T-helper 17 cell (primary cell): ENCODE measurements at regions not wholly inside any gene's neighbourhood (a gene's known extent, or its start where the extent isn't known, plus 50 kb on each side); places are given as distances from the start of the nearest gene placed in this dataset.

Source experiments
- ATAC-seq: fragments of 150-1000 bp; cut with Tn5 transposase; 2 replicates; pipeline ENCODE4 v1.10.0; 2021; ENCODE audit warnings: mild to moderate bottlenecking, moderate library complexity
- DNase-seq, 3 donors: peaks; one replicate each; pipeline versions ENCODE4 v3.0.0 to v3.0.0-alpha.2; 2020 to 2021
- H3K9me3 ChIP-seq: one replicate; pipeline ENCODE4 v1.7.0; 2013; ENCODE audit warnings: low read length, mild to moderate bottlenecking; ENCODE audit not compliant: control insufficient read depth, poor library complexity, severe bottlenecking
- H3K27ac Mint-ChIP-seq: one replicate; pipeline ENCODE4 v1.8.0; 2022; ENCODE audit warnings: mild to moderate bottlenecking, moderate library complexity, mixed read lengths
- H3K27me3 Mint-ChIP-seq: one replicate; pipeline ENCODE4 v1.8.0; 2022; ENCODE audit warnings: mixed read lengths
- H3K36me3 Mint-ChIP-seq: one replicate; pipeline ENCODE4 v1.8.0; 2022; ENCODE audit warnings: low read depth, mixed read lengths
- H3K4me1 Mint-ChIP-seq: one replicate; pipeline ENCODE4 v1.8.0; 2022; ENCODE audit warnings: mild to moderate bottlenecking, mixed read lengths
- H3K4me3 Mint-ChIP-seq: one replicate; pipeline ENCODE4 v1.8.0; 2022; ENCODE audit warnings: mild to moderate bottlenecking, moderate library complexity, mixed read lengths

DNA sequence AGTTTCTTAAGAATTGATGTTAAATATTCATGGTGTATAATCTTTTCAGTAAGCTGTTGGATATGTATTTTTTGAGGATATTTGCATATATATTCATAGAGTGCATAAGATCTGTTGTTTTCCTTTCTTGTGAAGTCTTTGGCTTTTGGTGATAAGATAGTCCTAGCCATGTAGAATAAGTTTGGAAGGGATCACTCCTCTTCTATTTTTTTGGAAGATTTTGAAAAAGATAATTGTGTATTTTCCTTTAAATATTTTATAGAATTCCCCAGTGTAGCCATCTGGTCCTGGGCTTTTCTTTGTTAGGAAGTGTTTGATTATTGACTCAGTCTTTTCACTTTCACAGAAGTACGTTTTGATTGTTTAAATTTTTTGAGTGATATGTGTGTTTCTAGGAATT is 318.8 kb upstream of the CDH10 start:
- no peaks in the 10 kb centered on the region for H3K36me3 Mint-ChIP-seq
- H3K27ac Mint-ChIP-seq, result no peak overlapping the region
- no peaks in the 10 kb centered on the region for H3K9me3 ChIP-seq
- no peaks in the 10 kb centered on the region for H3K27me3 Mint-ChIP-seq
- no peaks in the 10 kb centered on the region for H3K4me1 Mint-ChIP-seq
- ATAC-seq (no peak), DNase-seq (no peak)
- H3K4me3 Mint-ChIP-seq, result no peak overlapping the region

GRCh38 chr5:24923400-24923799 is 278.6 kb upstream of the CDH10 start:
- no peaks in the 10 kb centered on the region for H3K4me1 Mint-ChIP-seq
- DNase-seq (no peak), ATAC-seq (no peak)
- no peak overlapping the region for H3K27ac Mint-ChIP-seq
- no peaks in the 10 kb centered on the region for H3K9me3 ChIP-seq
- H3K4me3 Mint-ChIP-seq, result no peak overlapping the region
- H3K36me3 Mint-ChIP-seq, result no peaks in the 10 kb centered on the region
- H3K27me3 Mint-ChIP-seq, result no peaks in the 10 kb centered on the region

DNA sequence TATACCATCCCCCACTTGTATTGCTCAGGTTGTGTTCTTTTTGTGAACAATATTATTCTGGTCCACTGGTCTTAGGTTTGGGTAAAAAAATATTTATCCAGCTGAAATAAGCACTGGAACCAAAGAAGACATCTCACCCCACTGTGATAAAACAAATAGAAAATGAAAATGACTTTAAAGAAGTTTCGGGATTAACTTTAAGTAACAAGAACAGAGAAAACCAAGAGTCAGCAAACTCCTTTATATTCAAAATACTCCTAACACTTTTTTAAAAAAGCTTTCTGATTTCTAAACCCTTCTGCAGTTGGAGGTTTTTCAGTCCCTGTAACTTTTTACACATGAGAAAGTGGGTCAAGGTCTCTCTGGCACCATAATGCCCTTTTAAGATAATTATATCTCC is 273.9 kb upstream of the CDH10 start:
- no peaks in the 10 kb centered on the region for H3K27me3 Mint-ChIP-seq
- DNase-seq (no peak), ATAC-seq (no peak)
- H3K36me3 Mint-ChIP-seq, result no peaks in the 10 kb centered on the region
- H3K27ac Mint-ChIP-seq, result no peak overlapping the region
- H3K9me3 ChIP-seq, result no peaks in the 10 kb centered on the region
- H3K4me1 Mint-ChIP-seq, result no peaks in the 10 kb centered on the region
- no peak overlapping the region for H3K4me3 Mint-ChIP-seq

DNA sequence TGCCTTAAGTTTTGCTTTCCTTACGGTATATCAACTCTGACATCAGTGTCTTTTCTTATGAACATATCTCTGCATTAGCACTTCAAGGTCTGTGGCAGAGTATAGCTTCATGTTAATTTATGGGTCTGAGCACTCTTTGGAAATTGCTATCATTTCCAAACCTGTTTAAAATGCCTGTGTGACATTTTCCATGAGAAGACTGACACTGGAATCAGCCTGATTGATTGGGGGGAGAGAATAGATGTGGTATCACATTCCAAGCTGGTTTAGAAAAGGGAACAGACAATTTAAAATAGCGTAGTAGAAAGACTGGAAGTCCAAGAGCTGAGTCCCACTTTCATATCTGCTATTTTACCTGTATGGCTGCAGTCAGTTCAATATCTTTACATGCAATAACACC is 272.1 kb upstream of the CDH10 start:
- Mint-ChIP-seq H3K27me3 (no peaks in the 10 kb centered on the region), H3K27ac (no peak overlapping the region), H3K4me1 (no peaks in the 10 kb centered on the region), H3K4me3 (no peak overlapping the region), H3K36me3 (no peaks in the 10 kb centered on the region)
- no peaks in the 10 kb centered on the region for H3K9me3 ChIP-seq
- no peak for DNase-seq
- no peak for ATAC-seq

DNA sequence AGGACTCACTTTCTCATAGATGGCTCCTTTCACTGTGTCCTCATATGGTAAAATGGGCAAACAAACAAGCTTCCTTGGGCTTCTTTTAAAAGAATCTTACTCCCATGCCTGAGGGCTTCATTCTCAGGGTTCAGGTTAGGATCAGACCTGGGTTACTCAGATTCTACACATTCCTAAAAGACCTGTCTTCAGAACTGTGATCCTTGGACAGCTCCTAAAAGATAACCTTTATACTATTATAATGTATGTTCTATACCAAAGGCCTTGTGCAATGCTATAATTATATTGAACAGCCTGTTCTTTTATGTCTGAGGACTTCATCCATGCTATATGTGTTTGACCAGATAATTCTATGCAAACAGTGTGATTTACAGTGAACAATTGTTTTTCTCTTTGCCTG is 264.4 kb upstream of the CDH10 start:
- Mint-ChIP-seq H3K27ac (no peak overlapping the region), H3K4me3 (no peak overlapping the region), H3K27me3 (no peaks in the 10 kb centered on the region), H3K36me3 (no peaks in the 10 kb centered on the region), H3K4me1 (no peaks in the 10 kb centered on the region)
- ATAC-seq (no peak), DNase-seq (no peak)
- H3K9me3 ChIP-seq, result no peaks in the 10 kb centered on the region

DNA sequence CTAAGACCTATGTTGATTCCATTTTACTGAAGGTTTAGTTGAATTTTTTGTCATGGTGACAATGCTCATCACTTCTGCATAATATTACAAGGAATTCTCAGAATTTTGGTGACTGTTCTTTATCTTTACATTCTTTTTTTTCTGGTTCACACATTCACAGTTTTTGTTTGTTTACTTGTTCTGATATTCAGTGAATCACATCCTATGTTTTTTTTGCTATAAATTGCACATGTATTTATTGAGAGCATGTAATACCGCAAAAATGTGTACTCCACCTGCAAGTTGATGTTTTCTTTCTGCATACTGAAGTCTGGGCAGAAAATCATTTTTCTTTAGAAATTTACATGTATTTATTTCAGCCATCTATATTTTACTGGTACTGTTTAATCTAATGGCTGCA is 261.9 kb upstream of the CDH10 start:
- Mint-ChIP-seq H3K36me3 (no peaks in the 10 kb centered on the region), H3K4me1 (no peaks in the 10 kb centered on the region), H3K27me3 (no peaks in the 10 kb centered on the region), H3K4me3 (no peak overlapping the region), H3K27ac (no peak overlapping the region)
- H3K9me3 ChIP-seq, result no peaks in the 10 kb centered on the region
- ATAC-seq, result no peak
- no peak for DNase-seq

DNA sequence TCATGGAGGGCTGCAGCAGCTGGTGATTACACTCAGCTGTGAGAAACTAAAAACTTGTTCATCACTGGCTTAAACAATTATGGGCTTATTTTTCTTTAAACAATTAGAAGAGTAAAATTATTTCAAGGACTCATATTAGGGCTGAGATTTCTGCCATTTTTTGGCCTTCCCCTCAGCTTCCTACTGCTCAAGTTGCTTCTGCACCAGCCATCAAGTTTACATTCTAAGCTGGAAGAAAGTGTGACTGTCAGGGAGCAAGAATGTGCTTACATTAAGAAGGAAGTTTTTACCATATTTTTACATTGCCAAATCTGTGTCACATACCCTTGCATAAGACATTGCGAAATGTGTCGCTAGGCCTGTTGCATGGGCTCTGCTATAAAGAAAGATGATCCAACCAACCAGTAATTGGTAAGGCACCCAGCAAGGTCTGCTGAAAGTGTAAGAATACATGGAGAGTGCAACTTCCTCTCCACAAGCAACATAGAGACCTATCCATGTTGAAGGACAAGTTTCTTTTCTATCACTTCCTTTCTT is 260.3 kb upstream of the CDH10 start:
- H3K27ac Mint-ChIP-seq, result no peak overlapping the region
- no peaks in the 10 kb centered on the region for H3K9me3 ChIP-seq
- ATAC-seq (no peak), DNase-seq (no peak)
- no peaks in the 10 kb centered on the region for H3K27me3 Mint-ChIP-seq
- H3K36me3 Mint-ChIP-seq, result no peaks in the 10 kb centered on the region
- no peaks in the 10 kb centered on the region for H3K4me1 Mint-ChIP-seq
- H3K4me3 Mint-ChIP-seq, result no peak overlapping the region

DNA sequence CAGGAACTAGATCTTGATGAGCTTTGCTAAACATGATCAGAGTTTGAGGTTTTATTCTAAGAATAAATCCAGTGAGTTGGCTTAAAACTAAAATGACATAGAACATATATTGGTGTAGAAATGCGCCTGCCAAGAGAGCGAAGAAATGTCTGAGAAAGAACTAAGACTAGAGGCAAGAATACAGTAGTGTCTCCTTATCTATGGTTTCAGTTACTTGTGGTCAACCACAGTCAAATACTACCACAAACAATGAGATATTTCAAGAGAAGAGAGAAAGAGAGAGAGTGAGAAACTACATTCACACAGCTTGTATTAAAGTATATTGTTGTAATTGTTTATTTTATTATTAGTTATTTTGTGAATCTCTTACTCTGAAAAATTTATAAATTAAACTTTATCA is 254.4 kb upstream of the CDH10 start:
- ATAC-seq, result no peak
- H3K4me1 Mint-ChIP-seq, result no peaks in the 10 kb centered on the region
- DNase-seq, result no peak
- H3K27ac Mint-ChIP-seq, result no peak overlapping the region
- no peaks in the 10 kb centered on the region for H3K27me3 Mint-ChIP-seq
- H3K36me3 Mint-ChIP-seq, result no peaks in the 10 kb centered on the region
- H3K4me3 Mint-ChIP-seq, result no peak overlapping the region
- H3K9me3 ChIP-seq, result no peaks in the 10 kb centered on the region

DNA sequence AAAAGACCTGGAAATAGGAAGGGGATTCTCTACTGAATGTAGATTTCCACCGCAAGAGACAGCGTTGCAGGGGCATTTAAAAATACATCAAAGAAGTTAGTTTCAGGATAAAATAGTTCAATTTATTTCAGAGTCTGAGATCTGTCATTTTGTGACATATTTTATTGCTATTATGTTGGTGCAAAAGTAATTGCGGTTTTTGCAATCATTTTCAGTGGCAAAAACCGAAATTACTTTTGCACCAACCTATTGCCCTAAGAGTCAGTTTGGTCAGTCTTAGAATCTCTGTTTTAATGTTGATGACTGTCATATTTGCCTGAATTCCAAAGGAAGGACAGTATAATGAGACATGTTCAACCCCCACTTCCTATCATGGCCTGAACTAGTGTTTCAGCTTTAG is 219.5 kb upstream of the CDH10 start:
- H3K27me3 Mint-ChIP-seq, result no peaks in the 10 kb centered on the region
- no peak for DNase-seq
- ATAC-seq, result no peak
- no peak overlapping the region for H3K4me3 Mint-ChIP-seq
- no peak overlapping the region for H3K27ac Mint-ChIP-seq
- peaks cover 2% of the 10 kb centered on the region for H3K9me3 ChIP-seq
- H3K4me1 Mint-ChIP-seq, result no peaks in the 10 kb centered on the region
- H3K36me3 Mint-ChIP-seq, result no peaks in the 10 kb centered on the region

- Mint-ChIP-seq H3K27ac (no peak overlapping the region), H3K4me3 (no peak overlapping the region), H3K27me3 (no peaks in the 10 kb centered on the region), H3K4me1 (no peaks in the 10 kb centered on the region), H3K36me3 (no peaks in the 10 kb centered on the region)
- peaks cover 2% of the 10 kb centered on the region for H3K9me3 ChIP-seq
- ATAC-seq (no peak), DNase-seq (no peak)
These were observed 217.3 kb upstream of the CDH10 start for GRCh38 chr5:24862117-24862516.

GRCh38 chr5:24855485-24855884 is 210.7 kb upstream of the CDH10 start:
- no peaks in the 10 kb centered on the region for H3K4me1 Mint-ChIP-seq
- ATAC-seq (no peak), DNase-seq (no peak)
- H3K36me3 Mint-ChIP-seq, result no peaks in the 10 kb centered on the region
- H3K27ac Mint-ChIP-seq, result no peak overlapping the region
- no peak overlapping the region for H3K4me3 Mint-ChIP-seq
- H3K9me3 ChIP-seq, result peaks cover 3% of the 10 kb centered on the region
- no peaks in the 10 kb centered on the region for H3K27me3 Mint-ChIP-seq

GRCh38 chr5:24854850-24855249 is 210.1 kb upstream of the CDH10 start:
- Mint-ChIP-seq H3K4me1 (no peaks in the 10 kb centered on the region), H3K27me3 (no peaks in the 10 kb centered on the region)

GRCh38 chr5:24854350-24854749 is 209.6 kb upstream of the CDH10 start:
- H3K4me3 Mint-ChIP-seq, result no peak overlapping the region
- H3K27me3 Mint-ChIP-seq, result no peaks in the 10 kb centered on the region
- H3K27ac Mint-ChIP-seq, result no peak overlapping the region
- peaks cover 3% of the 10 kb centered on the region for H3K9me3 ChIP-seq
- no peak for DNase-seq
- no peaks in the 10 kb centered on the region for H3K36me3 Mint-ChIP-seq
- ATAC-seq, result no peak
- no peaks in the 10 kb centered on the region for H3K4me1 Mint-ChIP-seq

More at GRCh38 chr5:24854850-24855249, 210.1 kb upstream of the CDH10 start:
- Mint-ChIP-seq H3K27ac (no peak overlapping the region), H3K36me3 (no peaks in the 10 kb centered on the region), H3K4me3 (no peak overlapping the region)
- DNase-seq (no peak), ATAC-seq (no peak)
- H3K9me3 ChIP-seq, result peaks cover 3% of the 10 kb centered on the region

- Mint-ChIP-seq H3K27ac (no peak overlapping the region), H3K27me3 (no peaks in the 10 kb centered on the region), H3K36me3 (no peaks in the 10 kb centered on the region), H3K4me1 (no peaks in the 10 kb centered on the region), H3K4me3 (no peak overlapping the region)
- DNase-seq (no peak), ATAC-seq (no peak)
- H3K9me3 ChIP-seq, result peaks cover 3% of the 10 kb centered on the region
These were observed 206.2 kb upstream of the CDH10 start for GRCh38 chr5:24850926-24851486.
